SU-DHL-6 (cell line): ENCODE measurements at regions not wholly inside any gene's neighbourhood (a gene's known extent, or its start where the extent isn't known, plus 50 kb on each side); places are given as distances from the start of the nearest gene placed in this dataset.

Source experiments
- H2AFZ ChIP-seq: fragments of 200-600 bp; sonication (generic); 2 replicates; pipeline ENCODE4 v1.6.1; 2014; ENCODE audit warnings: low read depth, mild to moderate bottlenecking, moderate library complexity, mixed read lengths, antibody characterized with exemption, low read length; ENCODE audit not compliant: severe bottlenecking
- H3F3A ChIP-seq: fragments of 200-600 bp; shearing (Covaris generic); 2 replicates; pipeline ENCODE4 v1.6.0; 2016; ENCODE audit warnings: antibody characterized with exemption, mild to moderate bottlenecking; ENCODE audit not compliant: insufficient read depth
- H3K27ac ChIP-seq: fragments of 200-600 bp; sonication (generic); 2 replicates; pipeline ENCODE4 v1.5.1; 2016; ENCODE audit warnings: low read depth, mild to moderate bottlenecking, low read length, moderate library complexity, mixed read lengths
- H3K27me3 ChIP-seq: fragments of 200-600 bp; sonication (generic), shearing (Covaris generic); 2 replicates; pipeline ENCODE4 v1.6.0; 2014; ENCODE audit warnings: mild to moderate bottlenecking, low read length
- H3K36me3 ChIP-seq: fragments of 200-600 bp; sonication (generic); 2 replicates; pipeline ENCODE4 v1.6.1; 2014; ENCODE audit warnings: mild to moderate bottlenecking, low read length, mixed read lengths
- H3K4me2 ChIP-seq: fragments of 300-600, 200-600 bp; shearing (Covaris generic), sonication (generic); 2 replicates; pipeline ENCODE4 v1.6.0; 2014; ENCODE audit warnings: low read length, low read depth, mild to moderate bottlenecking; ENCODE audit not compliant: poor library complexity, severe bottlenecking
- H3K4me3 ChIP-seq: fragments of 200-600 bp; sonication (generic); 2 replicates; pipeline ENCODE4 v1.5.1; 2014; ENCODE audit warnings: antibody characterized with exemption, low read length, mild to moderate bottlenecking, mixed read lengths; ENCODE audit not compliant: insufficient read depth, poor library complexity, severe bottlenecking
- H3K79me2 ChIP-seq: fragments of 200-600 bp; sonication (generic); 2 replicates; pipeline ENCODE4 v1.6.1; 2014; ENCODE audit warnings: mild to moderate bottlenecking, low read length, moderate library complexity; ENCODE audit not compliant: insufficient read depth
- H3K9ac ChIP-seq: fragments of 200-600 bp; sonication (generic); 2 replicates; pipeline ENCODE4 v1.7.0; 2014; ENCODE audit warnings: mild to moderate bottlenecking, low read length
- H3K9me2 ChIP-seq: fragments of 200-600 bp; sonication (generic); replicated peaks from 2 replicates; pipeline ENCODE4 v1.6.1; 2014; ENCODE audit warnings: low read length; ENCODE audit not compliant: insufficient read depth
- H3K9me3 ChIP-seq: fragments of 200-600 bp; sonication (generic); 2 replicates; pipeline ENCODE4 v1.6.1; 2014; ENCODE audit warnings: low read length, mixed read lengths; ENCODE audit not compliant: insufficient read depth
- H4K20me1 ChIP-seq: fragments of 200-600 bp; sonication (generic); 2 replicates; pipeline ENCODE4 v1.6.1; 2014; ENCODE audit warnings: low read depth, mild to moderate bottlenecking, antibody characterized with exemption, low read length, moderate library complexity, mixed read lengths
- CTCF ChIP-seq: fragments of 200-600 bp; sonication (generic); IDR thresholded peaks from one replicate; pipeline ENCODE4 v1.5.1; 2017; ENCODE audit warnings: antibody characterized with exemption, mild to moderate bottlenecking, low read length, moderate library complexity; ENCODE audit not compliant: insufficient read depth, poor library complexity, severe bottlenecking
- EZH2phosphoT487 ChIP-seq: fragments of 200-600 bp; sonication (generic), shearing (Covaris generic); conservative IDR thresholded peaks from 2 replicates; pipeline ENCODE4 v1.6.1; 2018; ENCODE audit warnings: mild to moderate bottlenecking, antibody characterized with exemption, low read length, moderate library complexity, mixed read lengths

GRCh38 chr3:59555593-59556315, 505.9 kb upstream of the CFAP20DC start:
- Histone ChIP-seq H3K27me3 (no peaks in the 10 kb centered on the region), H3K27ac (no peak overlapping the region)

GRCh38 chr3:59553076-59553475, 503.3 kb upstream of the CFAP20DC start:
- H3F3A ChIP-seq = no peaks in the 10 kb centered on the region
- no peaks in the 10 kb centered on the region for H3K36me3 ChIP-seq
- H4K20me1 ChIP-seq = no peaks in the 10 kb centered on the region
- H3K27ac ChIP-seq = no peak overlapping the region
- H3K4me3 ChIP-seq = no peak overlapping the region
- no peaks in the 10 kb centered on the region for H3K9me2 ChIP-seq
- no peak for TF ChIP-seq CTCF
- no peak for TF ChIP-seq EZH2phosphoT487
- H3K9ac ChIP-seq = no peak overlapping the region
- H3K9me3 ChIP-seq = no peaks in the 10 kb centered on the region
- H3K79me2 ChIP-seq = no peaks in the 10 kb centered on the region
- H3K27me3 ChIP-seq = no peaks in the 10 kb centered on the region
- H3K4me2 ChIP-seq = no peak overlapping the region
- H2AFZ ChIP-seq = no peak overlapping the region

More at GRCh38 chr3:59555593-59556315, 505.9 kb upstream of the CFAP20DC start:
- Histone ChIP-seq H3K4me2 (no peak overlapping the region), H2AFZ (no peak overlapping the region), H3K9ac (no peak overlapping the region), H3K36me3 (no peaks in the 10 kb centered on the region), H3K9me2 (no peaks in the 10 kb centered on the region), H4K20me1 (no peaks in the 10 kb centered on the region), H3F3A (no peaks in the 10 kb centered on the region), H3K9me3 (no peaks in the 10 kb centered on the region), H3K79me2 (no peaks in the 10 kb centered on the region), H3K4me3 (no peak overlapping the region)
- TF ChIP-seq CTCF (no peak), EZH2phosphoT487 (no peak)

- no peaks in the 10 kb centered on the region for H4K20me1 ChIP-seq
- H3K9ac ChIP-seq = no peak overlapping the region
- no peak overlapping the region for H3K4me3 ChIP-seq
- TF ChIP-seq CTCF (no peak), EZH2phosphoT487 (no peak)
- no peaks in the 10 kb centered on the region for H3K36me3 ChIP-seq
- no peaks in the 10 kb centered on the region for H3K9me3 ChIP-seq
- no peaks in the 10 kb centered on the region for H3K27me3 ChIP-seq
- H3K4me2 ChIP-seq = no peak overlapping the region
- no peak overlapping the region for H2AFZ ChIP-seq
- H3K79me2 ChIP-seq = no peaks in the 10 kb centered on the region
- no peaks in the 10 kb centered on the region for H3K9me2 ChIP-seq
- no peak overlapping the region for H3K27ac ChIP-seq
- no peaks in the 10 kb centered on the region for H3F3A ChIP-seq
These were observed 502.0 kb upstream of the CFAP20DC start for GRCh38 chr3:59551834-59552233.
